Panc1 (cell line): ENCODE measurements at regions not wholly inside any gene's neighbourhood (a gene's known extent, or its start where the extent isn't known, plus 50 kb on each side); places are given as distances from the start of the nearest gene placed in this dataset.

ENCODE experiments used
- ATAC-seq: fragments of 200-7000 bp; cut with Tn5 transposase; 2 replicates; pipeline ENCODE4 v1.9.1; 2020; ENCODE audit warnings: mild to moderate bottlenecking, moderate library complexity
- BruUV-seq: library from RNA; stranded (reverse); fragments of 400-500 nt; replicated peaks from 2 replicates; lab custom pipeline; 2021; lab: Mats Ljungman, UMichigan
- CTCF ChIA-PET: fragments of 300-600 bp; sonication (Branson Sonifier 250); formaldehyde crosslinking; loops from one replicate; lab custom pipeline; 2022; ENCODE audit warnings: antibody characterized with exemption; lab: Charles Lee
- POLR2A ChIA-PET: fragments of 300-600 bp; sonication (Branson Sonifier 250); formaldehyde crosslinking; loops from one replicate; lab custom pipeline; 2022; ENCODE audit warnings: antibody characterized with exemption; lab: Charles Lee
- DNase-seq: peaks from one replicate; pipeline ENCODE4 v3.0.0-alpha.2; 2010; ENCODE audit warnings: low read depth, low spot score
- H3K27ac ChIP-seq: 2 replicates; pipeline ENCODE4 v1.5.1; 2011; ENCODE audit warnings: mild to moderate bottlenecking, low read length, inconsistent platforms
- H3K27me3 ChIP-seq: fragments of 200-500 bp; sonication (Bioruptor generic); 2 replicates; pipeline ENCODE4 v1.6.0; 2014; ENCODE audit warnings: low read length, inconsistent platforms; ENCODE audit not compliant: control insufficient read depth, insufficient read depth
- H3K36me3 ChIP-seq: fragments of 200-500 bp; sonication (Bioruptor generic); 2 replicates; pipeline ENCODE4 v1.5.1; 2014; ENCODE audit warnings: inconsistent platforms, mild to moderate bottlenecking, low read length, moderate library complexity; ENCODE audit not compliant: control insufficient read depth, insufficient read depth
- H3K4me1 ChIP-seq: 2 replicates; pipeline ENCODE4 v1.5.1; 2011; ENCODE audit warnings: inconsistent platforms, mild to moderate bottlenecking, low read length, moderate library complexity; ENCODE audit not compliant: control insufficient read depth, insufficient read depth
- H3K4me3 ChIP-seq, 2 experiments: 2 replicates each; pipeline ENCODE4 v1.5.1; 2011 to 2012; ENCODE audit warnings: low read depth in 2 of 2, low read length in 2 of 2, mild to moderate bottlenecking in 2 of 2, inconsistent platforms in 1 of 2, moderate library complexity in 1 of 2
- H3K9me3 ChIP-seq: fragments of 200-500 bp; sonication (Bioruptor generic); 2 replicates; pipeline ENCODE4 v1.5.1; 2014; ENCODE audit warnings: low read depth, mild to moderate bottlenecking, inconsistent platforms, low read length, moderate library complexity; ENCODE audit not compliant: control insufficient read depth, insufficient read depth
- CTCF ChIP-seq: fragments of 450-650 bp; IDR thresholded peaks from 2 replicates; pipeline ENCODE4 v1.5.1; 2017; ENCODE audit warnings: mild to moderate bottlenecking
- POLR2AphosphoS5 ChIP-seq: IDR thresholded peaks from 2 replicates; pipeline ENCODE4 v1.6.1; 2012; ENCODE audit warnings: mild to moderate bottlenecking, low read depth, low read length, moderate library complexity
- SIN3A ChIP-seq: IDR thresholded peaks from 2 replicates; pipeline ENCODE4 v1.6.1; 2012; ENCODE audit warnings: low read depth, mild to moderate bottlenecking, low read length, moderate library complexity, borderline replicate concordance; ENCODE audit not compliant: insufficient read depth
- TCF7L2 ChIP-seq: IDR thresholded peaks from 2 replicates; pipeline ENCODE4 v1.6.1; 2011; ENCODE audit warnings: mild to moderate bottlenecking, low read depth, low read length, inconsistent platforms
- in situ Hi-C: cut with HindIII; loops from 2 replicates; pipeline ENCODE4 v1.10.0; 2016; ENCODE audit warnings: low sequenced_read_pairs, low pct_unique_long_range_greater_than_20kb
- intact Hi-C: fragments of 100-400 bp; cut with micrococcal nuclease; formaldehyde crosslinking; loops from one replicate; pipeline ENCODE4 v1.10.0; 2022; ENCODE audit not compliant: unreplicated experiment
- TF ChIP-seq, protein P1 (sequence below), 2 experiments: IDR thresholded peaks; 2 replicates each; pipeline ENCODE4 v1.6.1; 2011 to 2012; ENCODE audit warnings: low read depth in 2 of 2, control low read depth in 1 of 2, low read length in 1 of 2, mild to moderate bottlenecking in 1 of 2, moderate library complexity in 1 of 2; ENCODE audit not compliant: insufficient read depth in 1 of 2

DNA sequence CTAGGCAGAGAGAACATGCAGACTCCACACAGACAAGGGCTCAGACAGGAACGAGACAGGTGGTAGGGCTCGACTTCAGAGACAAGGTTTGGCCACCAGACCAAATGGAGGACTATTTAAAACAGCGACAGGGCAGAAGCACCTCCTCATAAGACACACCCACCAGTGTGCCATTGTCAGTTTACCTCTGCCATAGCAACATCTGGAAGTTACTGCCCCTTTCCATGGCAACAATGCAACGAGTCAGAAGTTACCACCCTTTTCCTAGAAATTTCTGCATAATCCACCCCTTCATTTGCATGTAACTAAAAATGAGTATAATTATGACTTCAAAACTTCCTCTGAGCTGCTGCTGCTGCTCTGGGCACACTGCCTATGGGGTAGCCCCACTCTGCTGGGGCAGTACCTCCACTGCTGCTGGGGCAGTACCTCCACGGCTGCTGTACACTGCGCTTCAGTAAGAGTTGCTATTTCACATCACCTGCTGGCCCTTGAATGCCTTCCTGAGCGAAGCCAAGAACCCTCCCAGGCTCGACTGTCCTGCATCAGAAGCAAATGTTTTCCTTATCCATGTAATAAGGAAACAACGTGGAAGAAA lies 2222.3 kb upstream of the AGA start:
- intact Hi-C loops: no loop called here
- TF ChIP-seq, protein P1, sequence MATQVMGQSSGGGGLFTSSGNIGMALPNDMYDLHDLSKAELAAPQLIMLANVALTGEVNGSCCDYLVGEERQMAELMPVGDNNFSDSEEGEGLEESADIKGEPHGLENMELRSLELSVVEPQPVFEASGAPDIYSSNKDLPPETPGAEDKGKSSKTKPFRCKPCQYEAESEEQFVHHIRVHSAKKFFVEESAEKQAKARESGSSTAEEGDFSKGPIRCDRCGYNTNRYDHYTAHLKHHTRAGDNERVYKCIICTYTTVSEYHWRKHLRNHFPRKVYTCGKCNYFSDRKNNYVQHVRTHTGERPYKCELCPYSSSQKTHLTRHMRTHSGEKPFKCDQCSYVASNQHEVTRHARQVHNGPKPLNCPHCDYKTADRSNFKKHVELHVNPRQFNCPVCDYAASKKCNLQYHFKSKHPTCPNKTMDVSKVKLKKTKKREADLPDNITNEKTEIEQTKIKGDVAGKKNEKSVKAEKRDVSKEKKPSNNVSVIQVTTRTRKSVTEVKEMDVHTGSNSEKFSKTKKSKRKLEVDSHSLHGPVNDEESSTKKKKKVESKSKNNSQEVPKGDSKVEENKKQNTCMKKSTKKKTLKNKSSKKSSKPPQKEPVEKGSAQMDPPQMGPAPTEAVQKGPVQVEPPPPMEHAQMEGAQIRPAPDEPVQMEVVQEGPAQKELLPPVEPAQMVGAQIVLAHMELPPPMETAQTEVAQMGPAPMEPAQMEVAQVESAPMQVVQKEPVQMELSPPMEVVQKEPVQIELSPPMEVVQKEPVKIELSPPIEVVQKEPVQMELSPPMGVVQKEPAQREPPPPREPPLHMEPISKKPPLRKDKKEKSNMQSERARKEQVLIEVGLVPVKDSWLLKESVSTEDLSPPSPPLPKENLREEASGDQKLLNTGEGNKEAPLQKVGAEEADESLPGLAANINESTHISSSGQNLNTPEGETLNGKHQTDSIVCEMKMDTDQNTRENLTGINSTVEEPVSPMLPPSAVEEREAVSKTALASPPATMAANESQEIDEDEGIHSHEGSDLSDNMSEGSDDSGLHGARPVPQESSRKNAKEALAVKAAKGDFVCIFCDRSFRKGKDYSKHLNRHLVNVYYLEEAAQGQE (IDR thresholded peaks at IDR 0.05; ENCODE audit: insufficient read depth in 1 of 2, low read depth in 2 of 2, low read length in 1 of 2): no peak
- TF ChIP-seq CTCF (no peak), POLR2AphosphoS5 (no peak), SIN3A (no peak), TCF7L2 (no peak)

GRCh38 chr4:179666226-179666625 lies 2224.0 kb upstream of the AGA start:
- Histone ChIP-seq H3K27ac (no peak overlapping the region), H3K4me1 (no peaks in the 10 kb centered on the region), H3K36me3 (no peaks in the 10 kb centered on the region), H3K27me3 (no peaks in the 10 kb centered on the region), H3K4me3 (no peak overlapping the region), H3K9me3 (no peaks in the 10 kb centered on the region)
- DNase-seq: no peak
- ATAC-seq: no peak
- intact Hi-C loops (no loop called here), in situ Hi-C loops (no loop called here)
- ChIA-PET CTCF (no interaction called here), POLR2A (no interaction called here)
- TF ChIP-seq SIN3A (no peak), TCF7L2 (no peak), POLR2AphosphoS5 (no peak), CTCF (no peak)
- TF ChIP-seq, protein P1 (IDR thresholded peaks at IDR 0.05; ENCODE audit: insufficient read depth in 1 of 2, low read depth in 2 of 2, low read length in 1 of 2): no peak
- no TSS peak for BruUV-seq

More for the DNA sequence above, 2222.3 kb upstream of the AGA start:
- ATAC-seq: no peak
- no TSS peak for BruUV-seq
- no peaks in the 10 kb centered on the region for H3K9me3 ChIP-seq
- CTCF ChIA-PET: no interaction called here
- no peak for DNase-seq
- POLR2A ChIA-PET: no interaction called here
- in situ Hi-C loops: no loop called here
- H3K36me3 ChIP-seq: no peaks in the 10 kb centered on the region
- no peak overlapping the region for H3K27ac ChIP-seq
- no peaks in the 10 kb centered on the region for H3K27me3 ChIP-seq
- H3K4me3 ChIP-seq: no peak overlapping the region
- H3K4me1 ChIP-seq: no peaks in the 10 kb centered on the region
